ENCODE measurements at regions not wholly inside any gene's neighbourhood (a gene's known extent, or its start where the extent isn't known, plus 50 kb on each side); places are given as distances from the start of the nearest gene placed in this dataset.

- FAIRE-seq (no peak), DNase-seq (ENCODE audit: insufficient read length) (no peak)
- no peak for TF ChIP-seq POLR2A (IDR thresholded peaks at IDR 0.05; ENCODE audit: low read depth, low read length)
- no peak for TF ChIP-seq TAF1 (IDR thresholded peaks at IDR 0.05; ENCODE audit: borderline replicate concordance, low read depth, low read length)
- no peak for TF ChIP-seq POLR2AphosphoS5 (IDR thresholded peaks at IDR 0.05; ENCODE audit: low read depth, low read length)
Measured at GRCh38 chr18:42274488-42275137, 319.6 kb downstream of the PIK3C3 start.

GRCh38 chr18:42275138-42275535, 320.1 kb downstream of the PIK3C3 start:
- no peak for TF ChIP-seq TAF1 (IDR thresholded peaks at IDR 0.05; ENCODE audit: borderline replicate concordance, low read depth, low read length)
- TF ChIP-seq POLR2A (IDR thresholded peaks at IDR 0.05; ENCODE audit: low read depth, low read length): no peak
- TF ChIP-seq POLR2AphosphoS5 (IDR thresholded peaks at IDR 0.05; ENCODE audit: low read depth, low read length): no peak
- DNase-seq (ENCODE audit: insufficient read length) (no peak), FAIRE-seq (no peak)

GRCh38 chr18:42275949-42276730, 321.1 kb downstream of the PIK3C3 start:
- TF ChIP-seq POLR2A (IDR thresholded peaks at IDR 0.05; ENCODE audit: low read depth, low read length): no peak
- no peak for TF ChIP-seq POLR2AphosphoS5 (IDR thresholded peaks at IDR 0.05; ENCODE audit: low read depth, low read length)
- TF ChIP-seq TAF1 (IDR thresholded peaks at IDR 0.05; ENCODE audit: borderline replicate concordance, low read depth, low read length): no peak
- FAIRE-seq (no peak), DNase-seq (ENCODE audit: insufficient read length) (no peak)

GRCh38 chr18:42281124-42281523, 326.1 kb downstream of the PIK3C3 start:
- FAIRE-seq (no peak), DNase-seq (ENCODE audit: insufficient read length) (no peak)
- no peak for TF ChIP-seq POLR2AphosphoS5 (IDR thresholded peaks at IDR 0.05; ENCODE audit: low read depth, low read length)
- no peak for TF ChIP-seq POLR2A (IDR thresholded peaks at IDR 0.05; ENCODE audit: low read depth, low read length)
- no peak for TF ChIP-seq TAF1 (IDR thresholded peaks at IDR 0.05; ENCODE audit: borderline replicate concordance, low read depth, low read length)

- no peak for TF ChIP-seq POLR2AphosphoS5 (IDR thresholded peaks at IDR 0.05; ENCODE audit: low read depth, low read length)
- TF ChIP-seq TAF1 (IDR thresholded peaks at IDR 0.05; ENCODE audit: borderline replicate concordance, low read depth, low read length): no peak
- no peak for TF ChIP-seq POLR2A (IDR thresholded peaks at IDR 0.05; ENCODE audit: low read depth, low read length)
- DNase-seq (ENCODE audit: insufficient read length) (no peak), FAIRE-seq (no peak)
Measured at GRCh38 chr18:42281851-42282250, 326.8 kb downstream of the PIK3C3 start.

- FAIRE-seq (no peak), DNase-seq (ENCODE audit: insufficient read length) (no peak)
- TF ChIP-seq POLR2AphosphoS5 (IDR thresholded peaks at IDR 0.05; ENCODE audit: low read depth, low read length) (no peak), POLR2A (IDR thresholded peaks at IDR 0.05; ENCODE audit: low read depth, low read length) (no peak), TAF1 (IDR thresholded peaks at IDR 0.05; ENCODE audit: borderline replicate concordance, low read depth, low read length) (no peak)
Measured at GRCh38 chr18:42287047-42287446, 332.0 kb downstream of the PIK3C3 start.

- DNase-seq (ENCODE audit: insufficient read length): no peak
- FAIRE-seq: no peak
- TF ChIP-seq TAF1 (IDR thresholded peaks at IDR 0.05; ENCODE audit: borderline replicate concordance, low read depth, low read length): no peak
- TF ChIP-seq POLR2AphosphoS5 (IDR thresholded peaks at IDR 0.05; ENCODE audit: low read depth, low read length): no peak
- no peak for TF ChIP-seq POLR2A (IDR thresholded peaks at IDR 0.05; ENCODE audit: low read depth, low read length)
Measured at GRCh38 chr18:42288129-42288528, 333.1 kb downstream of the PIK3C3 start.

GRCh38 chr18:42289526-42289925, 334.5 kb downstream of the PIK3C3 start:
- TF ChIP-seq TAF1 (IDR thresholded peaks at IDR 0.05; ENCODE audit: borderline replicate concordance, low read depth, low read length) (no peak), POLR2AphosphoS5 (IDR thresholded peaks at IDR 0.05; ENCODE audit: low read depth, low read length) (no peak), POLR2A (IDR thresholded peaks at IDR 0.05; ENCODE audit: low read depth, low read length) (no peak)
- no peak for FAIRE-seq
- DNase-seq (ENCODE audit: insufficient read length): no peak

- TF ChIP-seq TAF1 (IDR thresholded peaks at IDR 0.05; ENCODE audit: borderline replicate concordance, low read depth, low read length) (no peak), POLR2A (IDR thresholded peaks at IDR 0.05; ENCODE audit: low read depth, low read length) (no peak)
- FAIRE-seq: no peak
- no peak for DNase-seq (ENCODE audit: insufficient read length)
Measured at GRCh38 chr18:42290318-42291307, 335.6 kb downstream of the PIK3C3 start.

GRCh38 chr18:42292654-42293053, 337.6 kb downstream of the PIK3C3 start:
- DNase-seq (ENCODE audit: insufficient read length): no peak
- TF ChIP-seq POLR2A (IDR thresholded peaks at IDR 0.05; ENCODE audit: low read depth, low read length): no peak
- TF ChIP-seq TAF1 (IDR thresholded peaks at IDR 0.05; ENCODE audit: borderline replicate concordance, low read depth, low read length): no peak
- no peak for TF ChIP-seq POLR2AphosphoS5 (IDR thresholded peaks at IDR 0.05; ENCODE audit: low read depth, low read length)
- FAIRE-seq: no peak

- no peak for TF ChIP-seq POLR2AphosphoS5 (IDR thresholded peaks at IDR 0.05; ENCODE audit: low read depth, low read length)
- no peak for TF ChIP-seq TAF1 (IDR thresholded peaks at IDR 0.05; ENCODE audit: borderline replicate concordance, low read depth, low read length)
- TF ChIP-seq POLR2A (IDR thresholded peaks at IDR 0.05; ENCODE audit: low read depth, low read length): no peak
- DNase-seq (ENCODE audit: insufficient read length) (no peak), FAIRE-seq (no peak)
Measured at GRCh38 chr18:42296192-42296591, 341.2 kb downstream of the PIK3C3 start.

All from GM12892 (cell line).